HUES48 (cell line): ENCODE measurements at regions not wholly inside any gene's neighbourhood (a gene's known extent, or its start where the extent isn't known, plus 50 kb on each side); places are given as distances from the start of the nearest gene placed in this dataset.
"Not testable (repeated sequence)": the region's sequence is repeated elsewhere in the genome, so short reads cannot be mapped to it uniquely, and the experiment has no call there.

ENCODE experiments used
- H3K27ac ChIP-seq: one replicate; pipeline ENCODE4 v1.7.0; 2013; ENCODE audit warnings: low read depth, low read length, inconsistent platforms
- H3K27me3 ChIP-seq: 2 replicates; pipeline ENCODE4 v1.6.1; 2013; ENCODE audit warnings: mild to moderate bottlenecking, low read length; ENCODE audit not compliant: control insufficient read depth, insufficient read depth
- H3K36me3 ChIP-seq: 2 replicates; pipeline ENCODE4 v1.6.1; 2013; ENCODE audit warnings: low read length; ENCODE audit not compliant: control insufficient read depth, insufficient read depth
- H3K4me1 ChIP-seq: 2 replicates; pipeline ENCODE4 v1.6.1; 2013; ENCODE audit warnings: mild to moderate bottlenecking, low read length; ENCODE audit not compliant: control insufficient read depth, insufficient read depth
- H3K4me3 ChIP-seq: 2 replicates; pipeline ENCODE4 v1.5.1; 2013; ENCODE audit warnings: mild to moderate bottlenecking, low read depth, low read length
- H3K9ac ChIP-seq: 2 replicates; pipeline ENCODE4 v1.6.1; 2013; ENCODE audit warnings: mild to moderate bottlenecking, low read depth, low read length, moderate library complexity
- H3K9me3 ChIP-seq: 2 replicates; pipeline ENCODE4 v1.6.1; 2013; ENCODE audit warnings: low read length; ENCODE audit not compliant: control insufficient read depth, insufficient read depth

DNA sequence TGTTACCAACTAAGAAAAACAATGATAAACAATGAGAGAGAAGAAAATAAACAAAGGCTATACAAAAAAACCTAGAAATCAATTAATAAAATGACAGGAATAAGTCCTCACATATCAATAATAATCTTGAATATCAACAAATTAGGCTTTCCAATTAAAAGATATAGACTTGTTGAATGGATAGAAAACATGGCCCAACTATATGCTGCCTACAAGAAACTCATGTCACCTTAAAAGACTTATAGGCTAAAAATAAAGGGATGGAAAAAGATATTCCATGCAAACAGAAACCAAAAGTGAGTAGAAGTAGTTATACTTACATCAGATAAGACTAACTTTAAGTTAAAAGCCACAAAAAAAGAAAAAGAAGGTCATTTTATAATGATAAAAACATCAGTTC is 183.9 kb downstream of the MYRFL start:
- Histone ChIP-seq H3K9ac (no peak overlapping the region), H3K36me3 (no peaks in the 10 kb centered on the region), H3K27ac (no peak overlapping the region), H3K4me1 (peaks cover 3% of the 10 kb centered on the region; the same call in 1 of the 2 replicates), H3K4me3 (no peak overlapping the region), H3K9me3 (no peaks in the 10 kb centered on the region), H3K27me3 (no peaks in the 10 kb centered on the region)

DNA sequence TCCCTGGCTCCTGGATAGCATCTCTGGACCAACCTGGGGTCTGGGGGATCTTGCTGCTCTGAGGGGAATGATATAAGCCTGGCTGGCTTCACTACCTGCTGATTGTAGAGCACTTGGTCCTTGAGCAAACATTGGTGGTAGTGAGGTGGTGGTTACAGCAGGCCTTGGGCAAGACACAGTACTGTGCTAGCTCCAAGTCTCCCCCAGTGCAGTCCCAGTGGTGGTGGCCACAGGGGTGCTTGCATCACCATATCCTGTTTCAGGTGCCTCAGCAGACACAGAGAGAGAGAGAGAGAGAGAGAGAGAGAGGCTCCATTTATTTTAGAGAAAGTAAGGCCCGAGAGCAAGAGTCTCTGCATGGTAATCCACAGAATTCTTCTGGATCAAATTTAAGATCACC is 186.3 kb downstream of the MYRFL start:
- H3K9me3 ChIP-seq, result no peaks in the 10 kb centered on the region
- H3K36me3 ChIP-seq, result no peaks in the 10 kb centered on the region

DNA sequence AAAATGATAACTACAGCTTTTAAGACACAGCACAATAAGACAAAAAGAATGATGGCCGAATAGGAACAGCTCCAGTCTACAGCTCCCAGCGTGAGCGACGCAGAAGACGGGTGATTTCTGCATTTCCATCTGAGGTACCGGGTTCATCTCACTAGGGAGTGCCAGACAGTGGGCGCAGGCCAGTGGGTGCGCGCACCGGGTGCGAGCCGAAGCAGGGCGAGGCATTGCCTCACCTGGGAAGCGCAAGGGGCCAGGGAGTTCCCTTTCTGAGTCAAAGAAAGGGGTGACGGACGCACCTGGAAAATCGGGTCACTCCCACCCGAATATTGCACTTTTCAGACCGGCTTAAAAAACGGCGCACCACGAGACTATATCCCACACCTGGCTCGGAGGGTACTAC is 188.0 kb downstream of the MYRFL start:
- H3K4me3 ChIP-seq, result peak overlapping the region; percentile 45; the same call in 1 of the 2 replicates
- H3K9me3 ChIP-seq, H3K4me1 ChIP-seq, H3K9ac ChIP-seq, H3K27me3 ChIP-seq, H3K27ac ChIP-seq, H3K36me3 ChIP-seq: not testable (repeated sequence)

More for the DNA sequence above, 186.3 kb downstream of the MYRFL start:
- peaks cover 3% of the 10 kb centered on the region; the same call in 1 of the 2 replicates for H3K4me1 ChIP-seq
- no peak overlapping the region for H3K9ac ChIP-seq
- no peak overlapping the region for H3K27ac ChIP-seq
- no peak overlapping the region; the same call in 1 of the 2 replicates for H3K4me3 ChIP-seq
- no peaks in the 10 kb centered on the region for H3K27me3 ChIP-seq

DNA sequence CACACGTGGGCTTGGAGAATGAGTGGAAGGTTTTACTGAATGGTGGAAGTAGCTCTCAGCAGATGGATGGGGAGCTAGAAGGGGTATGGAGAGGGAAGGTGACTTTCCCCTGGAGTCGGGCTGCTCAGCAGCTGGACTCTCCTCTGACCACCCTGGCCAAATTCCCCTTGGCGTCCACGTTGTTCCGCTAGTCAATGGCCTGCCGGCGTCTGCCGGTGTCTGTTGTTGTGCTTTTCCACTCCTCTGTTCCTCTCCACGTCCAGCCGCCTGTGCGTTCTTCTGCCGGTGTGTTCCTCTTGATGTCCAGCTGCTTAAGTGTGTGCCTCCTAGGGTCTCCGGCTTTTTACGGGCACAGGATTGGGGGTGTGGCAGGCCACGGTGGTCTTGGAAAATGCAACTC is 203.5 kb downstream of the MYRFL start:
- H3K9ac ChIP-seq, result no peak overlapping the region

DNA sequence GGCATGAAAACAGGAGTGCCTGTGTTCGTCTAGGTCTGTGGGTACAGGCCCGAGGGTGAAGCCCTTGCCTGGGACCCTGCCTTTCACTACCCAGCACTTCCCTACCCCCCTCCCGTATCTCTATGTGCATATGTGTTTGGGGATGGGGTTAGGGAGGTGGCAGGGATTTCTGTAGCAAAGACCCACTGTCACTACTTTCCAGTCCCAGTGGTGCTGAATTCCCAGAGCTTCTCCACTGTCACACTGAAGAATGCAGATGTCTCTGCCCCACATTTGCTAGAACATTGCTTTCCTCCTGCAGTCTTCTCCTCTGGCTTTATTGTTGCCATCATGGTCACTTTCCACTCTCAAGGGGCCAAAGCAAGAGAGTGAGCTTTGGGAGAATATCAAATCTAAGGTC is 203.9 kb downstream of the MYRFL start:
- H3K9ac ChIP-seq, result no peak overlapping the region
- peaks cover 14% of the 10 kb centered on the region for H3K4me1 ChIP-seq
- H3K9me3 ChIP-seq, result no peaks in the 10 kb centered on the region
- H3K27ac ChIP-seq, result no peak overlapping the region
- H3K4me3 ChIP-seq, result no peak overlapping the region
- no peaks in the 10 kb centered on the region for H3K36me3 ChIP-seq
- no peaks in the 10 kb centered on the region for H3K27me3 ChIP-seq

More for the DNA sequence above, 203.5 kb downstream of the MYRFL start:
- H3K27me3 ChIP-seq, result no peaks in the 10 kb centered on the region
- peaks cover 14% of the 10 kb centered on the region for H3K4me1 ChIP-seq
- no peak overlapping the region for H3K27ac ChIP-seq
- no peak overlapping the region for H3K4me3 ChIP-seq
- no peaks in the 10 kb centered on the region for H3K9me3 ChIP-seq
- no peaks in the 10 kb centered on the region for H3K36me3 ChIP-seq

DNA sequence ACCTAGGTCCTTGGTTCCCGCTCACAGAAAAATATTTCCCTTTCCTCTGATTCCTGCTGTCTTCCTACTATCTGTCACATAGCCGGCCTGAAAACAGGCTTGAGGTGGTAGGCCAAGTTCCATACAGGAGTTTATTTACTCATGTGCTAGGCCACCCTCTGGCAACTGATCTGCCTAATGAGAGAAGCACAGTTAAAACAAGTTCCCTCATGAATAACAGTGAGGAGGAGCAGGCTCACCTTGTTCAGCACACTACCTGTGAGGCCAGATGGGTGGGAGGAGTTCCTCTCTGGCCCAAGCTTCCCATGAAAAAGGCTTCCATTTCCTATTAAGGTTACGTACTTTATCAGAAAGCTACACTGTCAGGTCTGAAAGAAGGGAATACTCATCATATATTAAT is 206.0 kb downstream of the MYRFL start:
- Histone ChIP-seq H3K9ac (no peak overlapping the region), H3K27ac (no peak overlapping the region), H3K4me3 (no peak overlapping the region), H3K9me3 (no peaks in the 10 kb centered on the region), H3K36me3 (no peaks in the 10 kb centered on the region), H3K4me1 (peaks cover 14% of the 10 kb centered on the region), H3K27me3 (no peaks in the 10 kb centered on the region)

DNA sequence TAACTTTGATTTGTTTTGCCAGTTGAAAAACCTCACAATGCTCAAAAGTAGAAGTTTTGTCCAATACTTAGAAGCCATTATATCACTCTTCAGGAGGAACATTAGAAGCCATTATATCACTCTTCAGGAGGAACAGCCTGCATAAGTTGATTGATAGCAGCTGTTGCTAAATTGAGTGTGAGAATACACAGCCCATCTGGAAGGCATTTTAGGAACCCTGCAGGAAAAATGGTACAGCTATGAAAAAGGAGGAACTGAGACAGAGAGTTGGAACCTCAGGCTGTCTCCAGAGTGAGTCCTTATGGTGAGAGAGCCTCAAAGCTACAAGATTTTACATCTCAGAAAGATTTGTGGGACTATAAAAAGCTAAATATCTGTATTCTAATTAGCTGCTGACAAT is 207.0 kb downstream of the MYRFL start:
- Histone ChIP-seq H3K9ac (no peak overlapping the region), H3K27ac (no peak overlapping the region), H3K27me3 (no peaks in the 10 kb centered on the region), H3K36me3 (no peaks in the 10 kb centered on the region), H3K4me3 (no peak overlapping the region), H3K9me3 (no peaks in the 10 kb centered on the region), H3K4me1 (peaks cover 14% of the 10 kb centered on the region)

DNA sequence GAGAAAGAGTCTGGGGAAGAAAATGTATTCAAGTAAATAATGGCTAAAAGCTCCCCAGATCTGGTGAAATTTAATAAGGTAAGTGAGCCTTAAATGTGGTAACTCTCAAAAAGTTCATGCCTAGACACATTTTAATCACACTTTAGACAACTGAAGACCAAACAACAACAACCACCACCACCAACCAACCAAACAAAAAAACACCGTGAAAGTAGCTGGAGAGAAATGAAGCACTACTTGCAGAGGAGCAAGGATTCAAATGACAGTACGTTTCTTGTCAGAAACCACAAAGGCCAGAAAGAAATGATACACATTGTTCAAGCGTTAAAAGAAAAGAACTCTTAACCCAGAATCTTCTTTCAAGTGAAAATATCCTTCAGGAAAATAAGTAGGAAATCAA is 208.3 kb downstream of the MYRFL start:
- Histone ChIP-seq H3K27me3 (no peaks in the 10 kb centered on the region), H3K9me3 (no peaks in the 10 kb centered on the region), H3K27ac (no peak overlapping the region), H3K9ac (no peak overlapping the region), H3K36me3 (no peaks in the 10 kb centered on the region), H3K4me1 (peaks cover 14% of the 10 kb centered on the region), H3K4me3 (no peak overlapping the region)

DNA sequence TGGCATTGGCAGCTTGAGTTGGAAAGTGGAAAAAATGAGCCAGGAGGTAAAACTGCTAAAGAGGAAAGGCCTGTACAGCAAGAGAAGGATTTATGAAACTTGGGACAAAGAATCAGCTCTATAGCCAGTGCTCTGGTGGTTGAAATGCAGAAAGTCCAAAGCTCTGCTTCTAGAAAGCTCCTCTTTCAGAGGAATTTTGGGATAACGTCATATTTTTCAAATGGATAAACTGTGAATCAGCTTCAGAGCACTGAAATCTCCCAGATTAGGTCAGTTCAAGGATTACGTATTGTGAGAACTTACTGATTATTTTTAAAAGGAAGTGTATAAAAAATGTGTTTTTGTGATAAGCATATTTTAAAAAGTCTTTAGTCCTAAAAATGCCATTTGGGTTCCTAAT is 203.1 kb upstream of the CNOT2 start:
- no peaks in the 10 kb centered on the region for H3K36me3 ChIP-seq
- H3K27ac ChIP-seq, result no peak overlapping the region
- H3K9me3 ChIP-seq, result no peaks in the 10 kb centered on the region
- H3K4me1 ChIP-seq, result no peaks in the 10 kb centered on the region
- no peaks in the 10 kb centered on the region for H3K27me3 ChIP-seq
- H3K9ac ChIP-seq, result no peak overlapping the region
- no peak overlapping the region for H3K4me3 ChIP-seq

DNA sequence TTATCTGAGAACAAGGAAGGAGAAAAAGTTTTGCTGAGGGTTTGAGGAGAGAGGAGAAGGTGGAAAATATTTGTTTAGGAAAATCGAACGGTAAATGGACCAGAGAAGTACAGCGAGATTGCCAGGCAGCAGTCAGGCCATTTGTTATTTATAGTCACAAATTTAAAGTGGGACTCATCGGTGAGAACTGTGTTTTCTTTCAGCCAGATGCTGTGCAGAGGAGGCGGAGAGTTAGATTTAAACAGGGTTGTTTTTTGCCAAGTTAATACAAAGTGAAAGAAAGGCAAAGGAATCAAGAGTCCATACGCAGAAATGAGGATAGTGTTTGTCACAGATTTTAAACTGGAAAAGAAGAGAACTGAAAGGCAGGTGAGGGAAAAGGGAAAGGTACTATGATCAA is 200.6 kb upstream of the CNOT2 start:
- no peak overlapping the region for H3K4me3 ChIP-seq
- no peaks in the 10 kb centered on the region for H3K4me1 ChIP-seq
- H3K36me3 ChIP-seq, result no peaks in the 10 kb centered on the region
- H3K9ac ChIP-seq, result no peak overlapping the region
- H3K27ac ChIP-seq, result no peak overlapping the region
- no peaks in the 10 kb centered on the region for H3K27me3 ChIP-seq
- H3K9me3 ChIP-seq, result no peaks in the 10 kb centered on the region

DNA sequence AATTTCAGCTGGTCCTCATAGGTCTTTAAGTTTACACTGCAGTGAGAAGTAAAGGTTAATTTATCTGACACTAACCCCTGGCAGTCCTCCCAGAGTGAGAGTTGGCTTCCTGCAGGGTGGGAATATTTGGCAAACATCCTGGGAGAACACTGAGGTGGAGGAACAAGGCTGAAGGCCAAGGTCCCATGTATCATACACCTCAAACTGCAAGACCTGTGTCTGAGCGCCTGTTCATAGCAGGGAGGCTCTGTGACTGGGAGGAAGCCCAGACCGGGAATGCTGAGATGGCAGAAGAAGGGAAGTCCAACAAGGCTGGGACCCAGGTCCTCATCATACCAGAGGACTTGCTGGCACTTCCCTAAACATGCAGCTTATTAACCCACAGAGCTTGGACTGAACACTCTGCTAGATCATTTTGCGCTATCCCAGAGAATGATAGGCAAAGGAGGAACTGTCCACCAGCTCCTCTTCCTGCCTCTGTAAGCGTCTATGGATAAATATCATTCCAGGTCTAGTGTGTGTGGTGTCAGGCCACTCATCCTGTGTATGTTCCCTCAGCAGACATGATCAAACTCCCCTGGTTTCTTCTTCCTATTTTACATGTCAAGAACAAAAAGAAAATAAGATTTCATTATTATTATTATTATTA is 199.6 kb upstream of the CNOT2 start:
- no peak overlapping the region for H3K27ac ChIP-seq
- H3K4me1 ChIP-seq, result no peaks in the 10 kb centered on the region
- no peak overlapping the region for H3K4me3 ChIP-seq
- H3K9ac ChIP-seq, result no peak overlapping the region
- no peaks in the 10 kb centered on the region for H3K9me3 ChIP-seq
- no peaks in the 10 kb centered on the region for H3K36me3 ChIP-seq
- no peaks in the 10 kb centered on the region for H3K27me3 ChIP-seq
